ENCODE measurements at regions not wholly inside any gene's neighbourhood (a gene's known extent, or its start where the extent isn't known, plus 50 kb on each side); places are given as distances from the start of the nearest gene placed in this dataset.
"Not testable (repeated sequence)": the region's sequence is repeated elsewhere in the genome, so short reads cannot be mapped to it uniquely, and the experiment has no call there.

- Mint-ChIP-seq H3K36me3 (ENCODE audit: low read depth) (no peaks in the 10 kb centered on the region), H3K4me3 (no peak overlapping the region), H3K27ac (peak overlapping the region; percentile 45), H3K27me3 (peaks cover 63% of the 10 kb centered on the region), H3K9me3 (peaks cover 4% of the 10 kb centered on the region), H3K4me1 (ENCODE audit: low read depth) (peaks cover 18% of the 10 kb centered on the region)
- DNase-seq, result no peak
Observed at GRCh38 chrX:13397878-13398818, 78.3 kb upstream of the ATXN3L start.

- DNase-seq, result no peak
- H3K4me3 Mint-ChIP-seq, result no peak overlapping the region
- no peaks in the 10 kb centered on the region for H3K36me3 Mint-ChIP-seq (ENCODE audit: low read depth)
Observed at GRCh38 chrX:13396924-13397323, 77.1 kb upstream of the ATXN3L start.

GRCh38 chrX:13389501-13389900 lies 69.6 kb upstream of the ATXN3L start:
- H3K4me3 Mint-ChIP-seq, result no peak overlapping the region
- H3K36me3 Mint-ChIP-seq (ENCODE audit: low read depth), result no peaks in the 10 kb centered on the region
- no peak for DNase-seq
- H3K27me3 Mint-ChIP-seq, result peaks cover 59% of the 10 kb centered on the region
- peaks cover 9% of the 10 kb centered on the region for H3K4me1 Mint-ChIP-seq (ENCODE audit: low read depth)
- no peaks in the 10 kb centered on the region for H3K9me3 Mint-ChIP-seq
- no peak overlapping the region for H3K27ac Mint-ChIP-seq

More at GRCh38 chrX:13396924-13397323, 77.1 kb upstream of the ATXN3L start:
- Mint-ChIP-seq H3K27me3 (peaks cover 63% of the 10 kb centered on the region), H3K27ac (no peak overlapping the region), H3K4me1 (ENCODE audit: low read depth) (peaks cover 18% of the 10 kb centered on the region), H3K9me3 (peaks cover 4% of the 10 kb centered on the region)

DNA sequence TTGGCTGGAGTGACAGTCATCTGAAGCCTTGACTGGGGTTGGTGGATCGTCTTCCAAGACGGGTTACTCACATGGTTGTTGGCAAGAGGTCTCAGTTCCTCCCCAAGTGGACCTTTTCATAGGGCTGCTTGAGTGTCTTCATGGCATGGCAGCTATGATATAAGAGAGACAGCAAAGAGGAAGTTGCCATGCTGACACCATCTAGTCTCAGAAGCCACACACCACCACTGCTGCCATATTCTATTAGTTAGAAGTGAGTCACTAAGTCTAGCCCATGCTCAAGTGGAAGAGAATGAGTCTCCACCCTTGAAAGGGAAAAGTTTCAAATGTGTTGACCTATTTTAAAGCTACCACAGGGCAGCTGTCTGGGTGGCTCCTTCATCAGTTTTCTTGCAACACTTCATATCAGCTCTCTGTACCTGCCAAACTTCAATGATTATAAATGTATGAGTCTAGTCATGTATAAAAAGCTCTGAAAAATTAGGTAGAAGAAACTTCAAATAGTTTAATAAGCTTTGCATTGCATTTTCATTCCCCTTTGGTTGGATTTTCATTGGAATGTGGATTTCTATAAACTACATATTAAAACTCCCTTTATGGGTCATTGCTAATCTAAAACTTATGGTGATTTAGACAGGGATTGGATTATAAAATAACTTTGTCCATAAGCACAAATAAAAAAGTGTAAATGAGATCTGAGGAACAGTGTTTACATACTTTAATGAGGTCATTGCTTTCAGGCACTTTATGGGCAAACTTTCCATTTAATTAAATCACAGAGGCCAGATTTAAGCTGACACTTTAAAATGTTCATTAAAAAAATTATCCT lies 68.0 kb upstream of the ATXN3L start:
- H3K36me3 Mint-ChIP-seq (ENCODE audit: low read depth), result no peaks in the 10 kb centered on the region
- no peak for DNase-seq
- H3K9me3 Mint-ChIP-seq, result no peaks in the 10 kb centered on the region
- H3K27ac Mint-ChIP-seq, result peak overlapping the region; percentile 28
- peaks cover 63% of the 10 kb centered on the region for H3K27me3 Mint-ChIP-seq
- H3K4me3 Mint-ChIP-seq, result no peak overlapping the region
- peaks cover 9% of the 10 kb centered on the region for H3K4me1 Mint-ChIP-seq (ENCODE audit: low read depth)

DNA sequence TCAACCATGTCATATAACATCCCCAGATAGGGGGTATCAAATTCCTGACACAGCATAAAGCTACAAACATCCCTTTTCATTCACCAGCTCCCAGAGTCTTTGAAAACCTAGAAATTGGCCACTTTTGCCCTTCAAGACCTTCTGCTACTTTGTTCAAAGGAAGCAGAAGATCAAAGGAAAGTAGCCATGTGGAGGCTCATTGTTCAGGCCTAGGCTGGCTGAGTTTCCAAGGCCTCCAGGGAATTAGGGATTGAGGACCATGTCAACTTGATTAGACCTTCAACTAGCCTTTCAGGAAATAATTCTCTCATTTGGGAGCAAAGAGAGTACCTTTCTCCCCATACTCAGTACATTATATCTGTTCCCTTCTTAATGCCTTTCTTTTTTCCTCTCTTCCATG lies 66.8 kb upstream of the ATXN3L start:
- no peak for DNase-seq
- Mint-ChIP-seq H3K27ac (no peak overlapping the region), H3K36me3 (ENCODE audit: low read depth) (no peaks in the 10 kb centered on the region), H3K27me3 (peaks cover 67% of the 10 kb centered on the region), H3K4me3 (no peak overlapping the region), H3K4me1 (ENCODE audit: low read depth) (peaks cover 9% of the 10 kb centered on the region), H3K9me3 (no peaks in the 10 kb centered on the region)

GRCh38 chrX:13386092-13386491 lies 66.2 kb upstream of the ATXN3L start:
- H3K4me3 Mint-ChIP-seq, result no peak overlapping the region
- no peak for DNase-seq
- no peaks in the 10 kb centered on the region for H3K9me3 Mint-ChIP-seq
- H3K36me3 Mint-ChIP-seq (ENCODE audit: low read depth), result no peaks in the 10 kb centered on the region
- peaks cover 9% of the 10 kb centered on the region for H3K4me1 Mint-ChIP-seq (ENCODE audit: low read depth)
- H3K27ac Mint-ChIP-seq, result no peak overlapping the region
- peaks cover 69% of the 10 kb centered on the region for H3K27me3 Mint-ChIP-seq

DNA sequence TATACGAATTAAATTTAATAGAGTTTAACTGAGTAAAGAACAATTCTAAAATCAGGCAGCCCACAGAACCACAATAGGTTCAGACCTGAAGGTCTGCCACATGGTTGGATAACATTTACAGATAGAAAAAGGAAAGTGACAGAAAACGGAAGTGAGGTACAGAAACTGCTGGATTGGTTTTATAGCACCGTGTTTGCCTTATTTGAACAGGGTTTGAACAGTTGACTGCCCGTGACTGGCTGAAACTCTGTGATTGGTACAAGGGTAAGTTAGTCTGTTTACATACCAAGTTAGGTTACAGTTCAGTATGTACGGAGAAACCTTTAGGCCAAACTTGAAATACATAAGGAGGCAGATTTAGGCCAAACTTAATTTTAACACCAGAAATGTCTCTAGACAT lies 64.1 kb upstream of the ATXN3L start:
- no peak for DNase-seq
- no peak overlapping the region for H3K4me3 Mint-ChIP-seq
- peaks cover 71% of the 10 kb centered on the region for H3K27me3 Mint-ChIP-seq
- H3K9me3 Mint-ChIP-seq, result no peaks in the 10 kb centered on the region
- peaks cover 23% of the 10 kb centered on the region for H3K4me1 Mint-ChIP-seq (ENCODE audit: low read depth)
- H3K36me3 Mint-ChIP-seq (ENCODE audit: low read depth), result no peaks in the 10 kb centered on the region
- H3K27ac Mint-ChIP-seq, result no peak overlapping the region

- H3K9me3 Mint-ChIP-seq, result no peaks in the 10 kb centered on the region
- no peak overlapping the region for H3K4me3 Mint-ChIP-seq
- H3K36me3 Mint-ChIP-seq (ENCODE audit: low read depth), result no peaks in the 10 kb centered on the region
- no peak overlapping the region for H3K27ac Mint-ChIP-seq
- H3K4me1 Mint-ChIP-seq (ENCODE audit: low read depth), result peaks cover 23% of the 10 kb centered on the region
- peaks cover 66% of the 10 kb centered on the region for H3K27me3 Mint-ChIP-seq
- no peak for DNase-seq
Observed at GRCh38 chrX:13381514-13381913, 61.7 kb upstream of the ATXN3L start.

DNA sequence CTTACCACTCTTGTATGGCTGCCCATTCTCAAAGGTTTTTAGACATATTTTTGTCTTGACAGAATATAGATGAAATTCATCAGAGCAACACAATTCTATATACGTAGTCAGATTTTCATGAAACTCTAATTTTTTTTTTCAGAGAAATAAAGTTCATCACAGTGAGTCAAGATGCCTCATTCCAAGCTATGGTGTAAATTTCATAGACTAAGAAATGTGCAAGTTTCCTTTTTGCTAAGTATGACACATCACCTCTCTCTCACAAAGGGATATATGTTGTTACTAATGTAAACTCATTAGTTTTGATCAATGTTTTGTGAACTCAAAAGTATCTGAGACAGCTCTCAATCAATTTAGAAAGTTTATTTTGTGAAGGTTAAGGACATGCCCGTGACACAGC lies 60.4 kb upstream of the ATXN3L start:
- no peaks in the 10 kb centered on the region for H3K36me3 Mint-ChIP-seq (ENCODE audit: low read depth)
- no peak for DNase-seq
- H3K4me1 Mint-ChIP-seq (ENCODE audit: low read depth), result peaks cover 23% of the 10 kb centered on the region
- H3K4me3 Mint-ChIP-seq, result no peak overlapping the region
- peak overlapping the region; percentile 89 for H3K27ac Mint-ChIP-seq
- H3K9me3 Mint-ChIP-seq, result no peaks in the 10 kb centered on the region
- peaks cover 70% of the 10 kb centered on the region for H3K27me3 Mint-ChIP-seq

GRCh38 chrX:13378562-13379518 lies 59.0 kb upstream of the ATXN3L start:
- H3K4me3 Mint-ChIP-seq; DNase-seq; H3K36me3 Mint-ChIP-seq (ENCODE audit: low read depth); H3K27ac Mint-ChIP-seq; H3K9me3 Mint-ChIP-seq: not testable (repeated sequence)
- Mint-ChIP-seq H3K4me1 (ENCODE audit: low read depth) (peaks cover 27% of the 10 kb centered on the region), H3K27me3 (peaks cover 76% of the 10 kb centered on the region)

DNA sequence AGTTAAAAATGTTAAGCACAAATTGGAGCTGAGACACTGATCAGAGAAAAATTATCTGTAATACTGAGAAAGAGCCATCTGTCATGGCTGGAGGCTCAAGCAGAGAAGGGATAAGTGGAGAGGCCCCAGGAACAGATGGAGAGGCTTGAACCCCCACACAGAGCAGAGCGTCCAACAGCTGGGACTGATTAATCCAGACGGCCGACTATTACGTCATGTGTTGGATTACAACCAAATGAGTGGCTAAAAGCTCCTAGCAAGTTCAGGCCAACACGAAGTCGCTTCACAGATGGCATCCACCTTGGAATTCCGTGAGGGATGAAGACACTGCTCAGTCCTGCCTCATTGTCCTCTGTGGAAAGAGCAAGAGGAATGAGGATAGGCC lies 57.7 kb upstream of the ATXN3L start:
- peaks cover 37% of the 10 kb centered on the region for H3K4me1 Mint-ChIP-seq (ENCODE audit: low read depth)
- H3K9me3 Mint-ChIP-seq, result no peaks in the 10 kb centered on the region
- no peak for DNase-seq
- no peaks in the 10 kb centered on the region for H3K36me3 Mint-ChIP-seq (ENCODE audit: low read depth)
- H3K27ac Mint-ChIP-seq, result no peak overlapping the region
- H3K4me3 Mint-ChIP-seq, result no peak overlapping the region
- H3K27me3 Mint-ChIP-seq, result peaks cover 79% of the 10 kb centered on the region

- Mint-ChIP-seq H3K9me3 (no peaks in the 10 kb centered on the region), H3K36me3 (ENCODE audit: low read depth) (no peaks in the 10 kb centered on the region), H3K4me1 (ENCODE audit: low read depth) (peaks cover 37% of the 10 kb centered on the region), H3K4me3 (no peak overlapping the region), H3K27me3 (peaks cover 79% of the 10 kb centered on the region), H3K27ac (peak overlapping the region; percentile 6)
- DNase-seq, result no peak
Observed at GRCh38 chrX:13376857-13377549, 57.1 kb upstream of the ATXN3L start.

GRCh38 chrX:13375596-13375995 lies 55.7 kb upstream of the ATXN3L start:
- H3K4me3 Mint-ChIP-seq; DNase-seq; H3K9me3 Mint-ChIP-seq; H3K36me3 Mint-ChIP-seq (ENCODE audit: low read depth); H3K27ac Mint-ChIP-seq: not testable (repeated sequence)
- Mint-ChIP-seq H3K27me3 (peaks cover 81% of the 10 kb centered on the region), H3K4me1 (ENCODE audit: low read depth) (peaks cover 34% of the 10 kb centered on the region)

All from activated T-cell treated with anti-CD3 and anti-CD28 coated beads, Interleukin-2, amount 50 U/mL, for 24 hours (primary cell).